ENCODE measurements at regions not wholly inside any gene's neighbourhood (a gene's known extent, or its start where the extent isn't known, plus 50 kb on each side); places are given as distances from the start of the nearest gene placed in this dataset.

- H3K79me2 ChIP-seq (ENCODE audit: insufficient read depth, low read length): no peaks in the 10 kb centered on the region
- H3K27me3 ChIP-seq (ENCODE audit: control insufficient read depth in 1 of 2, insufficient read depth in 2 of 2, low read length in 2 of 2): no peaks in the 10 kb centered on the region
- no peak overlapping the region for H3K9ac ChIP-seq (ENCODE audit: insufficient read depth, low read depth, low read length)
- DNase-seq (ENCODE audit: low spot score) (no peak), ATAC-seq (no peak), FAIRE-seq (no peak)
- CTCF ChIA-PET (ENCODE audit: low intra/inter-chr PET ratio, low total read pairs): no interaction called here
- 5% methylated on average over 1 of the region's 1 CpG for WGBS (ENCODE audit: low lambda C conversion rate)
- H2AFZ ChIP-seq (ENCODE audit: low read length): no peak overlapping the region
- H3K9me3 ChIP-seq (ENCODE audit: low read length): peaks cover 80% of the 10 kb centered on the region
- TF ChIP-seq NFRKB (IDR thresholded peaks at IDR 0.05) (no peak), ZNF124 (CRISPR knock-in tag; IDR thresholded peaks at IDR 0.05) (no peak), ZNF670 (CRISPR knock-in tag; IDR thresholded peaks at IDR 0.05; ENCODE audit: borderline replicate concordance) (no peak), TBL1XR1 (IDR thresholded peaks at IDR 0.05; ENCODE audit: borderline replicate concordance, low read length, partially characterized antibody) (no peak), CENPBD1 (CRISPR knock-in tag; IDR thresholded peaks at IDR 0.05; ENCODE audit: borderline replicate concordance, low read depth) (no peak), AKNA (CRISPR knock-in tag; IDR thresholded peaks at IDR 0.05; ENCODE audit: borderline replicate concordance) (no peak), ZNF780A (CRISPR knock-in tag; IDR thresholded peaks at IDR 0.05) (no peak), TBX3 (IDR thresholded peaks at IDR 0.05; ENCODE audit: borderline replicate concordance) (no peak), KLF15 (CRISPR knock-in tag; IDR thresholded peaks at IDR 0.05; ENCODE audit: borderline replicate concordance) (no peak), ZNF225 (CRISPR knock-in tag; IDR thresholded peaks at IDR 0.05) (no peak), NCOA2 (CRISPR knock-in tag; IDR thresholded peaks at IDR 0.05) (no peak), NKX3-1 (CRISPR knock-in tag; IDR thresholded peaks at IDR 0.05) (no peak), TSC22D2 (CRISPR knock-in tag; IDR thresholded peaks at IDR 0.05; ENCODE audit: borderline replicate concordance) (no peak), ZNF281 (CRISPR knock-in tag; IDR thresholded peaks at IDR 0.05; ENCODE audit: borderline replicate concordance) (no peak)
- TF ChIP-seq, protein P1, sequence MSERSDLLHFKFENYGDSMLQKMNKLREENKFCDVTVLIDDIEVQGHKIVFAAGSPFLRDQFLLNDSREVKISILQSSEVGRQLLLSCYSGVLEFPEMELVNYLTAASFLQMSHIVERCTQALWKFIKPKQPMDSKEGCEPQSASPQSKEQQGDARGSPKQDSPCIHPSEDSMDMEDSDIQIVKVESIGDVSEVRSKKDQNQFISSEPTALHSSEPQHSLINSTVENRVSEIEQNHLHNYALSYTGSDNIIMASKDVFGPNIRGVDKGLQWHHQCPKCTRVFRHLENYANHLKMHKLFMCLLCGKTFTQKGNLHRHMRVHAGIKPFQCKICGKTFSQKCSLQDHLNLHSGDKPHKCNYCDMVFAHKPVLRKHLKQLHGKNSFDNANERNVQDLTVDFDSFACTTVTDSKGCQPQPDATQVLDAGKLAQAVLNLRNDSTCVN (CRISPR knock-in tag; IDR thresholded peaks at IDR 0.05; ENCODE audit: borderline replicate concordance): no peak
- no peaks in the 10 kb centered on the region for H3K4me1 ChIP-seq (ENCODE audit: insufficient read depth, low read length)
- no peak overlapping the region for H3K27ac ChIP-seq (ENCODE audit: extremely low read length, insufficient read depth, low read length)
- BruUV-seq (replicated peaks): no TSS peak
- in situ Hi-C loops (cut with HindIII; ENCODE audit: extremely low pct_ligation_motif_present, low pct_unique_long_range_greater_than_20kb) (loop anchor here (25.0 kb wide), 1 partner anchor 100 kb away; no protein-coding TSS in a partner anchor), intact Hi-C loops (cut with micrococcal nuclease; ENCODE audit: unreplicated experiment) (no loop called here)
- POLR2A ChIA-PET: no interaction called here
- no peak overlapping the region for H3K4me2 ChIP-seq (ENCODE audit: low read depth, low read length)
- no peaks in the 10 kb centered on the region for H3K36me3 ChIP-seq (replicated peaks in 1 of 2; ENCODE audit: control insufficient read depth in 1 of 2, insufficient read depth in 2 of 2, low read length in 2 of 2)
- H3K4me3 ChIP-seq (replicated peaks in 1 of 3; ENCODE audit: insufficient read depth in 1 of 3, low read depth in 2 of 3, low read length in 3 of 3): no peak overlapping the region
- H4K20me1 ChIP-seq (ENCODE audit: insufficient read depth, low read length): no peaks in the 10 kb centered on the region
Observed at GRCh38 chr17:53662608-53663007, 160.1 kb upstream of the KIF2B start.

Data from HepG2 (cell line).